ENCODE measurements at regions not wholly inside any gene's neighbourhood (a gene's known extent, or its start where the extent isn't known, plus 50 kb on each side); places are given as distances from the start of the nearest gene placed in this dataset.

DNA sequence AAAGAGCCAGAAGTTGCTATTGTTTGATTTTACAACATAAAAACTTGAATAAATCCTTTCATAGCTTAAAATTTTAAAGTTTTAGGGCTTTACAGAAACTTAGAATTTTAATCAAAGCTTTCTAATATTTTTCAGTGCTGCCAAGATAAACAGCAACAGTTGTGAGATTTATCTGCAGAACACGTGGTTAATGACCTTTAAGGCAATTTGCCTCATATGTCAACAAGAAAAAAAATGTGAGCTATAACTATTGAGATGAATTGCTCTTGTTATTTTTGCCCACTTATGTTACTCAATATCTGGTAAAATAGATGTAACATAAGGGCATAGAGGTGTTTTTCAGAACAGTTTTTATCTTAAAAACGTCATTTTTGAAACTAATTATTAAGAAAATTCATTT is 96.7 kb upstream of the NECTIN3 start:
- TF ChIP-seq, protein P1, sequence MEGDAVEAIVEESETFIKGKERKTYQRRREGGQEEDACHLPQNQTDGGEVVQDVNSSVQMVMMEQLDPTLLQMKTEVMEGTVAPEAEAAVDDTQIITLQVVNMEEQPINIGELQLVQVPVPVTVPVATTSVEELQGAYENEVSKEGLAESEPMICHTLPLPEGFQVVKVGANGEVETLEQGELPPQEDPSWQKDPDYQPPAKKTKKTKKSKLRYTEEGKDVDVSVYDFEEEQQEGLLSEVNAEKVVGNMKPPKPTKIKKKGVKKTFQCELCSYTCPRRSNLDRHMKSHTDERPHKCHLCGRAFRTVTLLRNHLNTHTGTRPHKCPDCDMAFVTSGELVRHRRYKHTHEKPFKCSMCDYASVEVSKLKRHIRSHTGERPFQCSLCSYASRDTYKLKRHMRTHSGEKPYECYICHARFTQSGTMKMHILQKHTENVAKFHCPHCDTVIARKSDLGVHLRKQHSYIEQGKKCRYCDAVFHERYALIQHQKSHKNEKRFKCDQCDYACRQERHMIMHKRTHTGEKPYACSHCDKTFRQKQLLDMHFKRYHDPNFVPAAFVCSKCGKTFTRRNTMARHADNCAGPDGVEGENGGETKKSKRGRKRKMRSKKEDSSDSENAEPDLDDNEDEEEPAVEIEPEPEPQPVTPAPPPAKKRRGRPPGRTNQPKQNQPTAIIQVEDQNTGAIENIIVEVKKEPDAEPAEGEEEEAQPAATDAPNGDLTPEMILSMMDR (IDR thresholded peaks at IDR 0.05): no peak
- TF ChIP-seq POLR2AphosphoS5 (IDR thresholded peaks at IDR 0.05) (no peak), EP300 (IDR thresholded peaks at IDR 0.05) (no peak), POLR2A (IDR thresholded peaks at IDR 0.05) (no peak)
